ENCODE measurements at regions not wholly inside any gene's neighbourhood (a gene's known extent, or its start where the extent isn't known, plus 50 kb on each side); places are given as distances from the start of the nearest gene placed in this dataset.
A peak's percentile ranks its signal among the peaks of the same experiment; 100 is the strongest.

GRCh38 chr7:16244469-16244868, 176.9 kb downstream of the CRPPA start:
- Histone ChIP-seq H3K36me3 (peaks cover 6% of the 10 kb centered on the region), H3K4me1 (no peaks in the 10 kb centered on the region), H3K27ac (replicated peaks) (no peak overlapping the region), H3K4me3 (no peak overlapping the region), H3K27me3 (ENCODE audit: low read depth) (no peaks in the 10 kb centered on the region), H3K9me3 (replicated peaks) (no peaks in the 10 kb centered on the region)
- DNase-seq: no peak
- no peak for TF ChIP-seq CTCF (IDR thresholded peaks at IDR 0.05; ENCODE audit: borderline replicate concordance)
- intact Hi-C loops (cut with micrococcal nuclease): no loop called here

- Histone ChIP-seq H3K4me1 (no peaks in the 10 kb centered on the region), H3K27ac (replicated peaks) (no peak overlapping the region), H3K9me3 (replicated peaks) (no peaks in the 10 kb centered on the region), H3K4me3 (no peak overlapping the region), H3K27me3 (ENCODE audit: low read depth) (no peaks in the 10 kb centered on the region), H3K36me3 (no peaks in the 10 kb centered on the region)
- DNase-seq: no peak
- TF ChIP-seq CTCF (IDR thresholded peaks at IDR 0.05; ENCODE audit: borderline replicate concordance): no peak
- intact Hi-C loops (cut with micrococcal nuclease): no loop called here
These were observed 178.4 kb downstream of the CRPPA start for GRCh38 chr7:16242920-16243319.

- no peaks in the 10 kb centered on the region for H3K9me3 ChIP-seq (replicated peaks)
- no peaks in the 10 kb centered on the region for H3K36me3 ChIP-seq
- H3K27ac ChIP-seq (replicated peaks): no peak overlapping the region
- no peak for DNase-seq
- intact Hi-C loops (cut with micrococcal nuclease): no loop called here
- no peak for TF ChIP-seq CTCF (IDR thresholded peaks at IDR 0.05; ENCODE audit: borderline replicate concordance)
- no peaks in the 10 kb centered on the region for H3K27me3 ChIP-seq (ENCODE audit: low read depth)
- no peaks in the 10 kb centered on the region for H3K4me1 ChIP-seq
- no peak overlapping the region for H3K4me3 ChIP-seq
These were observed 180.3 kb downstream of the CRPPA start for GRCh38 chr7:16241017-16241416.

GRCh38 chr7:16236381-16236780, 185.0 kb downstream of the CRPPA start:
- Histone ChIP-seq H3K27ac (replicated peaks) (no peak overlapping the region), H3K9me3 (replicated peaks) (peaks cover 18% of the 10 kb centered on the region), H3K4me3 (no peak overlapping the region), H3K4me1 (peaks cover 14% of the 10 kb centered on the region), H3K27me3 (ENCODE audit: low read depth) (no peaks in the 10 kb centered on the region), H3K36me3 (peaks cover 7% of the 10 kb centered on the region)
- TF ChIP-seq CTCF (IDR thresholded peaks at IDR 0.05; ENCODE audit: borderline replicate concordance): no peak
- no peak for DNase-seq
- intact Hi-C loops (cut with micrococcal nuclease): no loop called here

- Histone ChIP-seq H3K9me3 (replicated peaks) (peaks cover 27% of the 10 kb centered on the region), H3K27me3 (ENCODE audit: low read depth) (no peaks in the 10 kb centered on the region), H3K4me1 (peaks cover 14% of the 10 kb centered on the region), H3K36me3 (peaks cover 11% of the 10 kb centered on the region), H3K4me3 (no peak overlapping the region), H3K27ac (replicated peaks) (peak overlapping the region; percentile 48)
- DNase-seq: no peak
- intact Hi-C loops (cut with micrococcal nuclease): no loop called here
- no peak for TF ChIP-seq CTCF (IDR thresholded peaks at IDR 0.05; ENCODE audit: borderline replicate concordance)
These were observed 185.9 kb downstream of the CRPPA start for GRCh38 chr7:16235147-16236114.
